Upper lobe of left lung (tissue), 6 donors: ENCODE measurements at regions not wholly inside any gene's neighbourhood (a gene's known extent, or its start where the extent isn't known, plus 50 kb on each side); places are given as distances from the start of the nearest gene placed in this dataset.

Experiments
- ATAC-seq, 2 donors: fragments of 200-7000 bp; cut with Tn5 transposase; one replicate each; pipeline ENCODE4 v1.9.1; 2022; ENCODE audit warnings: mild to moderate bottlenecking in 2 of 2, moderate library complexity in 2 of 2; ENCODE audit not compliant: low FRiP score in 2 of 2
- DNase-seq, 2 donors: peaks; one replicate each; pipeline ENCODE4 v3.0.0-alpha.2; 2019 to 2020
- H3K27ac ChIP-seq, 4 donors: fragments of 200-600 bp; sonication (generic); one replicate each; pipeline ENCODE4 v1.5.1; 2016 to 2019
- H3K27me3 ChIP-seq, 4 donors: fragments of 200-600 bp; sonication (generic); one replicate each; pipeline ENCODE4 v1.5.1; 2017 to 2019
- H3K36me3 ChIP-seq, 4 donors: fragments of 200-600 bp; sonication (generic); one replicate each; pipeline ENCODE4 v1.5.1; 2016 to 2019
- H3K4me1 ChIP-seq, 4 donors: fragments of 200-600 bp; sonication (generic); one replicate each; pipeline ENCODE4 v1.5.1; 2018 to 2019
- H3K4me3 ChIP-seq, 4 donors: fragments of 200-600 bp; sonication (generic); one replicate each; pipeline ENCODE4 v1.5.1; 2017 to 2019; ENCODE audit warnings: mild to moderate bottlenecking in 2 of 4, moderate library complexity in 1 of 4
- H3K9me3 ChIP-seq, 4 donors: fragments of 200-600 bp; sonication (generic); one replicate each; pipeline ENCODE4 v1.5.1; 2018 to 2019
- EP300 ChIP-seq, 4 donors: sonication (generic); formaldehyde crosslinking; IDR thresholded peaks; one replicate each; pipeline ENCODE4 v1.5.1; 2017; ENCODE audit warnings: antibody characterized with exemption in 4 of 4, control low read depth in 2 of 4
- POLR2A ChIP-seq, 4 donors: fragments of 450-650 bp; IDR thresholded peaks; one replicate each; pipeline ENCODE4 v1.5.1; 2016 to 2017; ENCODE audit warnings: antibody characterized with exemption in 4 of 4, mild to moderate bottlenecking in 2 of 4
- POLR2AphosphoS5 ChIP-seq, 2 donors: sonication (generic); formaldehyde crosslinking; IDR thresholded peaks; one replicate each; pipeline ENCODE4 v1.5.1; 2017; ENCODE audit warnings: antibody characterized with exemption in 2 of 2
- WGBS, 2 donors: methylation state at CpG; one replicate each; pipeline ENCODE4 v1.1.5; 2017 to 2018; 5-methylcytosine and 5-hydroxymethylcytosine counted together
- TF ChIP-seq, protein P1 (sequence below), 6 experiments: fragments of 450-650 bp in 4 of 6; fragments of 200-600 bp in 2 of 6; sonication (generic) in 2 of 6; IDR thresholded peaks; one replicate each; pipeline ENCODE4 v1.5.1; 2016 to 2019; ENCODE audit warnings: antibody characterized with exemption in 6 of 6
- donor health status: DM: no; HTN: no; CAD: no; lungs with moderate emphysema.
- donor health status: DM: no; HTN: yes; CAD: no; lungs with severe emphysema.

DNA sequence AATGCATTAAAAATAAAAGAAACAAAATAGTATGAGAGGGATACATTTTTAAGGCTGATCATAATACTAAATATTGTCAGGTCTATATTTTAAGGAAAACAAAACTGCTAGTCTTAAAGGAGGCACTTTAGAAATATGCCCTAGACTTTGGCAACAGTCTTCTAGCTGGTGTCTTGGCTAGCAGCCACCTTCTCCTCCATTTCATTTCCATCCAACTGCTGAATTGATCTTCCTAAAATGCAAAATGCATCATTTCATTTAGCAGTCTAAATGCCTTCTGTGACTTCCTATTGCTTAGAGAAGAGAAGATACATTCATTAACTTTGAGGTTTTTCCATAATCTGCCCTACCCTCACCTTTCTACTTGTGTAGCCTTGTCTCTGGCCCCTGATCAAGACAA, 1404.1 kb downstream of the CDH11 start:
- Histone ChIP-seq H3K9me3 (no peaks in the 10 kb centered on the region), H3K36me3 (no peaks in the 10 kb centered on the region), H3K27me3 (no peaks in the 10 kb centered on the region), H3K27ac (no peak overlapping the region), H3K4me1 (no peaks in the 10 kb centered on the region), H3K4me3 (no peak overlapping the region)
- no peak for ATAC-seq
- TF ChIP-seq POLR2AphosphoS5 (IDR thresholded peaks at IDR 0.05) (no peak), POLR2A (IDR thresholded peaks at IDR 0.05) (no peak), EP300 (IDR thresholded peaks at IDR 0.05) (no peak)
- TF ChIP-seq, protein P1, sequence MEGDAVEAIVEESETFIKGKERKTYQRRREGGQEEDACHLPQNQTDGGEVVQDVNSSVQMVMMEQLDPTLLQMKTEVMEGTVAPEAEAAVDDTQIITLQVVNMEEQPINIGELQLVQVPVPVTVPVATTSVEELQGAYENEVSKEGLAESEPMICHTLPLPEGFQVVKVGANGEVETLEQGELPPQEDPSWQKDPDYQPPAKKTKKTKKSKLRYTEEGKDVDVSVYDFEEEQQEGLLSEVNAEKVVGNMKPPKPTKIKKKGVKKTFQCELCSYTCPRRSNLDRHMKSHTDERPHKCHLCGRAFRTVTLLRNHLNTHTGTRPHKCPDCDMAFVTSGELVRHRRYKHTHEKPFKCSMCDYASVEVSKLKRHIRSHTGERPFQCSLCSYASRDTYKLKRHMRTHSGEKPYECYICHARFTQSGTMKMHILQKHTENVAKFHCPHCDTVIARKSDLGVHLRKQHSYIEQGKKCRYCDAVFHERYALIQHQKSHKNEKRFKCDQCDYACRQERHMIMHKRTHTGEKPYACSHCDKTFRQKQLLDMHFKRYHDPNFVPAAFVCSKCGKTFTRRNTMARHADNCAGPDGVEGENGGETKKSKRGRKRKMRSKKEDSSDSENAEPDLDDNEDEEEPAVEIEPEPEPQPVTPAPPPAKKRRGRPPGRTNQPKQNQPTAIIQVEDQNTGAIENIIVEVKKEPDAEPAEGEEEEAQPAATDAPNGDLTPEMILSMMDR (IDR thresholded peaks at IDR 0.05): no peak
- DNase-seq: no peak

DNA sequence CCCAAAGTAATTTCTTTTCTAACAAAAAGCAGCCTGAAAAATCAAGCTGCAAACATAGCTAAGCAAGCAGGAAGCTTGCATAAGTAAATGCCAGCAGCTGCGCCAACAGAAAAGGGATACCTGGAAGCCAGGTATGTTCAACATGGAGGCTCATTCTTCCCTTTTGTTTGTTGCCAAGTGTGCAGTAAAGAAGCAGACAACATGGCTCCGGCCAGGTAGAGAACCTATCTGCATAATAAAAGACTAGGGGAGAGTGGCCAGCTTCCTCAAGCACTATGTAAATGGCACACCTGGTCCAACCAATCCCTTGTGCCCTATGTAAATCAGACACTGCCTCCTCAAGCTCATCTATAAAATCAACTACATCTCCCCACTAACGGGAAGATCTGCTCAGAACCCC, 1407.0 kb downstream of the CDH11 start:
- H3K36me3 ChIP-seq: no peaks in the 10 kb centered on the region
- TF ChIP-seq, protein P1 (IDR thresholded peaks at IDR 0.05): no peak
- TF ChIP-seq POLR2A (IDR thresholded peaks at IDR 0.05): no peak
- no peak for TF ChIP-seq POLR2AphosphoS5 (IDR thresholded peaks at IDR 0.05)
- TF ChIP-seq EP300 (IDR thresholded peaks at IDR 0.05): no peak
- no peaks in the 10 kb centered on the region for H3K9me3 ChIP-seq
- H3K27ac ChIP-seq: no peak overlapping the region
- no peaks in the 10 kb centered on the region for H3K4me1 ChIP-seq
- H3K27me3 ChIP-seq: no peaks in the 10 kb centered on the region
- DNase-seq: no peak
- no peak for ATAC-seq
- H3K4me3 ChIP-seq: no peak overlapping the region
- 78 to 87% methylated on average over 3 of the region's 3 CpGs for WGBS, 2 donors

DNA sequence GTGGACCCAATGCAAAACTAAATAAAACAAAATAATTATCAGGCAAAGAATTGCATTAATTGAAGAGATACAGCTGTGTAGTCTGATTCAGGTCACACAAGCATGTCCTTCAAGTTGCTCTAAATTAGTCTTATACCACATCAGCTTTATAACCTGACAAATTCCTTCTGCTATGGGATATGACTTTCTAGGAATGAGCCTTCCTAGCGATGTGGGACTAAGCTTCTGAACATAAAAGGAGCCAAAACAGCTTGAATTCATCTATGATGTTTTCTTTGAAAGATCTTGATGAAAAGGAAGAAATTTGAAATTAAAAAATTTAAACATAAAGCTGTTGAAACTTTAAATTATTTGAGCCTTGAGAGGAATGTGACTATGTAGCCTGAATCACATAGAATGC, 1409.1 kb downstream of the CDH11 start:
- WGBS, 2 donors: 67 to 94% methylated on average over 1 of the region's 1 CpG
- no peak for ATAC-seq

DNA sequence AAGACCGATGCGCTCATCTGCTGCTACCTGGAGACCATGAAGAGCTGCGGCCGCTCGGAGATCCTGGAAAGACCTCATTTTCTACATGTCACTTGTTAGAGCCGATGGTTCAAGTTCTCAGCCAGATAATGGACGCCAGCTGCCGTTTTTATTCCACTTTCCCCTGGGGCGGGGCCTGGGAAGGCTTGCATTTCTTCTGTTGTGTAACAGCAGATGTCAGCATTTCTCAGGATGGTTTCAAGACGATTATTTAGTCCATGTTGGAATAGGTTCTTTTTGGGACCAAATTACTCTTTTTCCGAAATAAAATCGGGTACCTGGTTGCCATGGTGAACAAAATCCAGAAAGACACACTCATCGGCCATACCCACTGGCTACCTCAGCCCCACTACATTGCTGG, 1418.3 kb downstream of the CDH11 start:
- H3K27ac ChIP-seq: no peak overlapping the region
- ATAC-seq (no peak), DNase-seq (no peak)
- no peak overlapping the region for H3K4me3 ChIP-seq
- no peaks in the 10 kb centered on the region for H3K36me3 ChIP-seq
- WGBS, 2 donors: 90 to 91% methylated on average over 10 to 13 of the region's 13 CpGs
- TF ChIP-seq POLR2A (IDR thresholded peaks at IDR 0.05) (no peak), EP300 (IDR thresholded peaks at IDR 0.05) (no peak), POLR2AphosphoS5 (IDR thresholded peaks at IDR 0.05) (no peak)
- TF ChIP-seq, protein P1 (IDR thresholded peaks at IDR 0.05): no peak
- H3K9me3 ChIP-seq: no peaks in the 10 kb centered on the region
- no peaks in the 10 kb centered on the region for H3K4me1 ChIP-seq
- H3K27me3 ChIP-seq: no peaks in the 10 kb centered on the region

More for the DNA sequence above, 1409.1 kb downstream of the CDH11 start:
- H3K36me3 ChIP-seq: no peaks in the 10 kb centered on the region
- TF ChIP-seq POLR2A (IDR thresholded peaks at IDR 0.05) (no peak), POLR2AphosphoS5 (IDR thresholded peaks at IDR 0.05) (no peak), EP300 (IDR thresholded peaks at IDR 0.05) (no peak)
- TF ChIP-seq, protein P1 (IDR thresholded peaks at IDR 0.05): no peak
- DNase-seq: no peak
- H3K4me3 ChIP-seq: no peak overlapping the region
- no peaks in the 10 kb centered on the region for H3K27me3 ChIP-seq
- no peaks in the 10 kb centered on the region for H3K9me3 ChIP-seq
- no peak overlapping the region for H3K27ac ChIP-seq
- H3K4me1 ChIP-seq: no peaks in the 10 kb centered on the region

DNA sequence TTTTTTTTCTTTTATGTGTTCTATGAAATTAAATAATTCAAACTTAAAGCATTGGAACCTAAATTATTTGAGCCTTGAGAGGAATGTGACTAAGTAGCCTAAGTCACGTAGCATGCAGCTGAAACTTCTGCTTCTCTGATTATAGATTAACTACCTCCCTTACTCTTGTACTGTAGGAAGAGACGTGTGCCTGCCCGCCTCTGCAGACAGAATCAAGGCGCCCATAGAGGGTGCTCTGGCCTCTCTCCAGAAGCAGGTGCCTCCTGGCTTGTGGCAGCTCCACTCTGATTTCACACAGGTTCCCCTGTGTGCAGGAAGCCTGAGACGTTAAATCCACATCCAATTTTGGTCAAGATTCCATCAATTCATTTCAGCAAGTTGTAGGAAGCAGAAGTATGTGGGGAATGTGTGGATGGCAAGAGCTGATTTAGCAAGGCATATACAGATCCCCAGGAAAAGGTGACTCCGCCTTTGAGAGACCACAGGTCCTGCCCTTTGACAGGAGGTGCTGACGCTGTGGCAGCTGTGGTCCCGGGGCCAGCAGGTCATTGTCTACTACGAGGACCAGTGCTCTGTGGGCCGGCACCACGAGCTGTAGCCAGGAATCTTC, 1418.8 kb downstream of the CDH11 start:
- ATAC-seq (peak in 1 of 2 donors; percentile 11), DNase-seq (no peak)
- H3K4me3 ChIP-seq: no peak overlapping the region
- H3K27ac ChIP-seq: no peak overlapping the region
- no peaks in the 10 kb centered on the region for H3K36me3 ChIP-seq
- WGBS, 2 donors: 52 to 58% methylated on average over 11 of the region's 11 CpGs
- TF ChIP-seq POLR2A (IDR thresholded peaks at IDR 0.05) (no peak), EP300 (IDR thresholded peaks at IDR 0.05) (no peak), POLR2AphosphoS5 (IDR thresholded peaks at IDR 0.05) (no peak)
- TF ChIP-seq, protein P1 (IDR thresholded peaks at IDR 0.05): no peak
- H3K4me1 ChIP-seq: no peaks in the 10 kb centered on the region
- H3K9me3 ChIP-seq: no peaks in the 10 kb centered on the region
- H3K27me3 ChIP-seq: no peaks in the 10 kb centered on the region
